ENCODE measurements at regions not wholly inside any gene's neighbourhood (a gene's known extent, or its start where the extent isn't known, plus 50 kb on each side); places are given as distances from the start of the nearest gene placed in this dataset.

DNA sequence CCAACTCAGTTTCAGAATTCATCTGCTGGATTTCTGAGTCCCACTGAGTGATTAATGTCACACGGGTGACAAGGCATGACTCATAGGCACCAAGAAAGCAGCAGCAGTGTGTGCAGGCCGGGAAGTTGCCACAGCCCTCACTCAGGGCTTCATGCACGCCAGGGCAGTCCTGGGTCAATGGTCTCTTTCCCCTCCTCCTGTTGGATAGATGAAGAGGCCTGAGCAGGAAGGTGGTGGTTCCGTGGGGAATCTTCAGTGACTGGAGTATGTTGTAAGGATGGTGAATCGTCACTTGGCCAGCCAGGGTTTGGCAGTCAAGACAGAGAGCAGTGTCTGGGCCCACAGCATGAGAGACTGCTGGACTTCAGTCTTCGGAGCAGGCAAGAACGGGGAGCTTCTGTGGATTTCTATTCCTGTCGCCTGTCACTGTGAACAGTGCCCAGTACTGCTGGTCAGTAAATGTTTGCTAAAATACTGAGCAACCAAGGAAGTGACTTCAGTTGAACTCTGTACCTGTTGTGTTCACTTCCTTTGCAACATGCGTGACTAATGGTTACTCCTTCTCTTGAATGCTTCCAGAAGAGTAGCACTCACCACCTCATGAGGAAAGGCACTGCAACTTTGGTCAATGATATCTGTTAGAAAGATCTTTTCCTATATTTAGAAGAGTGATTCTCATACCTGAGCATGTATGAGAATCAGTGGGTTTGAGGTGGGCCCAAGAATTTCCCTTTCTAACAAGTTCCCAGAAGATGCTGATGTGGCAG, 62.0 kb upstream of the CD93 start (continued):
- TF ChIP-seq, protein P1, sequence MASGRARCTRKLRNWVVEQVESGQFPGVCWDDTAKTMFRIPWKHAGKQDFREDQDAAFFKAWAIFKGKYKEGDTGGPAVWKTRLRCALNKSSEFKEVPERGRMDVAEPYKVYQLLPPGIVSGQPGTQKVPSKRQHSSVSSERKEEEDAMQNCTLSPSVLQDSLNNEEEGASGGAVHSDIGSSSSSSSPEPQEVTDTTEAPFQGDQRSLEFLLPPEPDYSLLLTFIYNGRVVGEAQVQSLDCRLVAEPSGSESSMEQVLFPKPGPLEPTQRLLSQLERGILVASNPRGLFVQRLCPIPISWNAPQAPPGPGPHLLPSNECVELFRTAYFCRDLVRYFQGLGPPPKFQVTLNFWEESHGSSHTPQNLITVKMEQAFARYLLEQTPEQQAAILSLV (tag; IDR thresholded peaks at IDR 0.05) = peak; percentile 56
- peak; percentile 91 for TF ChIP-seq JUNB (CRISPR knock-in tag; conservative IDR thresholded peaks at IDR 0.05)
- TF ChIP-seq ZNF217 (CRISPR knock-in tag; IDR thresholded peaks at IDR 0.05) = no peak
- peak in 1 of 2 experiments; percentile 34; a peak in 1 of 4 replicates for TF ChIP-seq MAZ (CRISPR knock-in tag; conservative IDR thresholded peaks at IDR 0.05 in 1 of 2, IDR thresholded peaks at IDR 0.05 in 1 of 2)
- no peak for TF ChIP-seq ILF3 (IDR thresholded peaks at IDR 0.05; ENCODE audit: borderline replicate concordance)
- TF ChIP-seq NRF1 (conservative IDR thresholded peaks at IDR 0.05 in 1 of 2, IDR thresholded peaks at IDR 0.05 in 1 of 2) = peak; percentile 30 to 36; a peak in 1 of 4 replicates
- 0 out of 2 replicates have a peak, but pooled peaks have one; percentile 66 for TF ChIP-seq HDAC8 (tag; IDR thresholded peaks at IDR 0.05)
- TF ChIP-seq NUFIP1 (IDR thresholded peaks at IDR 0.05; ENCODE audit: partially characterized antibody) = no peak
- peak; percentile 94 for TF ChIP-seq POLR2B (IDR thresholded peaks at IDR 0.05; ENCODE audit: low read depth, partially characterized antibody)
- TF ChIP-seq MAX (CRISPR knock-in tag; IDR thresholded peaks at IDR 0.05) = peak; percentile 78
- TF ChIP-seq TEAD4 (IDR thresholded peaks at IDR 0.05; ENCODE audit: low read length) = peak; percentile 74
- no peak for TF ChIP-seq TEAD4 (CRISPR knock-in tag; IDR thresholded peaks at IDR 0.05; ENCODE audit: borderline replicate concordance)
- TF ChIP-seq MEF2D (tag; conservative IDR thresholded peaks at IDR 0.05; ENCODE audit: low read depth) = 0 out of 2 replicates have a peak, but pooled peaks have one; percentile 13
- TF ChIP-seq SMARCE1 (IDR thresholded peaks at IDR 0.05) = peak; percentile 93
- TF ChIP-seq, protein P2, sequence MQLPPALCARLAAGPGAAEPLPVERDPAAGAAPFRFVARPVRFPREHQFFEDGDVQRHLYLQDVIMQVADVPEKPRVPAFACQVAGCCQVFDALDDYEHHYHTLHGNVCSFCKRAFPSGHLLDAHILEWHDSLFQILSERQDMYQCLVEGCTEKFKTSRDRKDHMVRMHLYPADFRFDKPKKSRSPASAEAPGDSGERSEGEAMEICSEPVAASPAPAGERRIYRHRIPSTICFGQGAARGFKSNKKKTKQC (CRISPR knock-in tag; IDR thresholded peaks at IDR 0.05) = peak; percentile 55; the same call in 1 of the 2 replicates
- TF ChIP-seq TAL1 (IDR thresholded peaks at IDR 0.05) = peak; percentile 60; the same call in 1 of the 2 replicates
- TF ChIP-seq ESRRA (IDR thresholded peaks at IDR 0.05; ENCODE audit: borderline replicate concordance, low read depth) = peak; percentile 10; the same call in 1 of the 2 replicates
- TF ChIP-seq, protein P3, sequence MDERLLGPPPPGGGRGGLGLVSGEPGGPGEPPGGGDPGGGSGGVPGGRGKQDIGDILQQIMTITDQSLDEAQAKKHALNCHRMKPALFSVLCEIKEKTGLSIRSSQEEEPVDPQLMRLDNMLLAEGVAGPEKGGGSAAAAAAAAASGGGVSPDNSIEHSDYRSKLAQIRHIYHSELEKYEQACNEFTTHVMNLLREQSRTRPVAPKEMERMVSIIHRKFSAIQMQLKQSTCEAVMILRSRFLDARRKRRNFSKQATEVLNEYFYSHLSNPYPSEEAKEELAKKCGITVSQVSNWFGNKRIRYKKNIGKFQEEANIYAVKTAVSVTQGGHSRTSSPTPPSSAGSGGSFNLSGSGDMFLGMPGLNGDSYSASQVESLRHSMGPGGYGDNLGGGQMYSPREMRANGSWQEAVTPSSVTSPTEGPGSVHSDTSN (CRISPR knock-in tag; IDR thresholded peaks at IDR 0.05; ENCODE audit: low read depth) = peak; percentile 86
- TF ChIP-seq, protein P3 (tag; conservative IDR thresholded peaks at IDR 0.05; ENCODE audit: low read depth) = peak; percentile 99
- no peak; the same call in 1 of the 2 replicates for TF ChIP-seq ETV5 (CRISPR knock-in tag; IDR thresholded peaks at IDR 0.05; ENCODE audit: low read depth)
- no peak for TF ChIP-seq FOXA3 (CRISPR knock-in tag; conservative IDR thresholded peaks at IDR 0.05 in 1 of 2, IDR thresholded peaks at IDR 0.05 in 1 of 2)
- no peak for TF ChIP-seq PURB (CRISPR knock-in tag; IDR thresholded peaks at IDR 0.05; ENCODE audit: low read depth)
- TF ChIP-seq CREB3 (tag; conservative IDR thresholded peaks at IDR 0.05; ENCODE audit: low read depth) = peak; percentile 81; the same call in 1 of the 2 replicates
